ENCODE measurements at regions not wholly inside any gene's neighbourhood (a gene's known extent, or its start where the extent isn't known, plus 50 kb on each side); places are given as distances from the start of the nearest gene placed in this dataset.

GRCh38 chr4:175916626-175917351 lies 104.7 kb upstream of the GPM6A start:
- Mint-ChIP-seq H3K4me3 (no peak overlapping the region), H3K9me3 (no peaks in the 10 kb centered on the region), H3K27me3 (no peaks in the 10 kb centered on the region), H3K4me1 (ENCODE audit: unreplicated experiment) (no peaks in the 10 kb centered on the region), H3K36me3 (no peaks in the 10 kb centered on the region), H3K27ac (no peak overlapping the region)
- DNase-seq (ENCODE audit: extremely low spot score, unreplicated experiment): no peak
- no peak for TF ChIP-seq CTCF (conservative IDR thresholded peaks at IDR 0.05)

GRCh38 chr4:175927121-175927520 lies 115.1 kb upstream of the GPM6A start:
- no peaks in the 10 kb centered on the region for H3K4me1 Mint-ChIP-seq (ENCODE audit: unreplicated experiment)
- no peaks in the 10 kb centered on the region for H3K36me3 Mint-ChIP-seq
- H3K27me3 Mint-ChIP-seq: no peaks in the 10 kb centered on the region
- no peak overlapping the region for H3K4me3 Mint-ChIP-seq
- no peak for DNase-seq (ENCODE audit: extremely low spot score, unreplicated experiment)
- no peak overlapping the region for H3K27ac Mint-ChIP-seq
- H3K9me3 Mint-ChIP-seq: no peaks in the 10 kb centered on the region
- TF ChIP-seq CTCF (conservative IDR thresholded peaks at IDR 0.05): no peak

GRCh38 chr4:175929441-175929840 lies 117.4 kb upstream of the GPM6A start:
- Mint-ChIP-seq H3K4me3 (no peak overlapping the region), H3K27ac (no peak overlapping the region), H3K4me1 (ENCODE audit: unreplicated experiment) (no peaks in the 10 kb centered on the region), H3K9me3 (no peaks in the 10 kb centered on the region), H3K36me3 (no peaks in the 10 kb centered on the region), H3K27me3 (no peaks in the 10 kb centered on the region)
- no peak for DNase-seq (ENCODE audit: extremely low spot score, unreplicated experiment)
- TF ChIP-seq CTCF (conservative IDR thresholded peaks at IDR 0.05): no peak

- Mint-ChIP-seq H3K27ac (no peak overlapping the region), H3K36me3 (no peaks in the 10 kb centered on the region), H3K27me3 (no peaks in the 10 kb centered on the region), H3K9me3 (peaks cover 2% of the 10 kb centered on the region), H3K4me3 (no peak overlapping the region), H3K4me1 (ENCODE audit: unreplicated experiment) (peaks cover under 1% of the 10 kb centered on the region)
- no peak for DNase-seq (ENCODE audit: extremely low spot score, unreplicated experiment)
- TF ChIP-seq CTCF (conservative IDR thresholded peaks at IDR 0.05): no peak
Observed at GRCh38 chr4:175929932-175930331, 117.9 kb upstream of the GPM6A start.

- TF ChIP-seq CTCF (conservative IDR thresholded peaks at IDR 0.05): no peak
- Mint-ChIP-seq H3K4me3 (no peak overlapping the region), H3K27ac (no peak overlapping the region), H3K9me3 (peaks cover 4% of the 10 kb centered on the region), H3K4me1 (ENCODE audit: unreplicated experiment) (peaks cover 5% of the 10 kb centered on the region), H3K36me3 (no peaks in the 10 kb centered on the region), H3K27me3 (no peaks in the 10 kb centered on the region)
- DNase-seq (ENCODE audit: extremely low spot score, unreplicated experiment): no peak
Observed at GRCh38 chr4:175930471-175930870, 118.4 kb upstream of the GPM6A start.
